GM18517 (cell line): ENCODE measurements at regions not wholly inside any gene's neighbourhood (a gene's known extent, or its start where the extent isn't known, plus 50 kb on each side); places are given as distances from the start of the nearest gene placed in this dataset.
A peak's percentile ranks its signal among the peaks of the same experiment; 100 is the strongest.
"Not testable (repeated sequence)": the region's sequence is repeated elsewhere in the genome, so short reads cannot be mapped to it uniquely, and the experiment has no call there.

Source experiments
- ATAC-seq: cut with Tn5 transposase; IDR thresholded peaks from one replicate; pipeline ENCODE4 v1.9.1; 2021; ENCODE audit warnings: mild to moderate bottlenecking, moderate library complexity; ENCODE audit not compliant: unreplicated experiment

GRCh38 chr3:78242724-78243123 is 1202.8 kb downstream of the ROBO2 start:
- ATAC-seq, result no peak

- ATAC-seq, result no peak
Measured at GRCh38 chr3:78244136-78244535, 1204.2 kb downstream of the ROBO2 start.

- no peak for ATAC-seq
Measured at GRCh38 chr3:78249294-78249693, 1209.4 kb downstream of the ROBO2 start.

GRCh38 chr3:78253860-78254259 is 1214.0 kb downstream of the ROBO2 start:
- no peak for ATAC-seq

GRCh38 chr3:78255403-78255802 is 1215.5 kb downstream of the ROBO2 start:
- ATAC-seq, result no peak

GRCh38 chr3:78256123-78256522 is 1216.2 kb downstream of the ROBO2 start:
- ATAC-seq, result no peak

GRCh38 chr3:78257951-78258530 is 1218.1 kb downstream of the ROBO2 start:
- no peak for ATAC-seq

GRCh38 chr3:78258798-78259197 is 1218.9 kb downstream of the ROBO2 start:
- ATAC-seq, result no peak

- ATAC-seq, result no peak
Measured at GRCh38 chr3:78260388-78260787, 1220.5 kb downstream of the ROBO2 start.

GRCh38 chr3:78266550-78266949 is 1226.7 kb downstream of the ROBO2 start:
- ATAC-seq, result not testable (repeated sequence)

GRCh38 chr3:78267235-78267634 is 1227.3 kb downstream of the ROBO2 start:
- ATAC-seq, result no peak

- no peak for ATAC-seq
Measured at GRCh38 chr3:78268087-78268486, 1228.2 kb downstream of the ROBO2 start.

- no peak for ATAC-seq
Measured at GRCh38 chr3:78268716-78269668, 1229.1 kb downstream of the ROBO2 start.

GRCh38 chr3:78273326-78273725 is 1233.4 kb downstream of the ROBO2 start:
- no peak for ATAC-seq

- no peak for ATAC-seq
Measured at GRCh38 chr3:78274475-78275065, 1234.7 kb downstream of the ROBO2 start.

GRCh38 chr3:78275420-78275852 is 1235.5 kb downstream of the ROBO2 start:
- no peak for ATAC-seq

GRCh38 chr3:78277220-78277619 is 1237.3 kb downstream of the ROBO2 start:
- ATAC-seq, result peak; percentile 51

GRCh38 chr3:78277801-78278200 is 1237.9 kb downstream of the ROBO2 start:
- ATAC-seq, result no peak

GRCh38 chr3:78279091-78279490 is 1239.2 kb downstream of the ROBO2 start:
- no peak for ATAC-seq

- no peak for ATAC-seq
Measured at GRCh38 chr3:78281381-78281780, 1241.5 kb downstream of the ROBO2 start.

- ATAC-seq, result no peak
Measured at GRCh38 chr3:78283994-78284393, 1244.1 kb downstream of the ROBO2 start.
